ENCODE measurements at regions not wholly inside any gene's neighbourhood (a gene's known extent, or its start where the extent isn't known, plus 50 kb on each side); places are given as distances from the start of the nearest gene placed in this dataset.

DNA sequence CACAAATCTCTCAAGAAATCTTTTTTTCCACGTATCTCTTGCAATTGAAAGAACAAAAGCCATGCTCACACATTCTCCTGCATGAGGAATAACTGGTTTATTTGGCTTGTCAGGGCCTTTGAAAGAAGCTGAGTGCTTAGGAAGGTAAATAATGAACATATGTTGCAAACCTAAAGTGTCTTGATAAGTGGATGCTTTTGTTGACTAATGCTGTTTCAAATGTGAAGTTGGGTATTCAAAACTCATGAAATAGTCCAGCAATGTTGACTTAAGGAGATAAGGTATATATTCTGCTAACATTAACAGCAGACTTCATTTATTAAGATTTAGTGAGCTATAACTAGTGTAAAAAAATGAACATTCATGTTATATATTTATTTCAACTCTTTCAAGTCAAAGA lies 1792.7 kb upstream of the MIR17HG start:
- Histone ChIP-seq H3K36me3 (ENCODE audit: insufficient read depth, low read length, poor library complexity, severe bottlenecking) (no peaks in the 10 kb centered on the region), H3K4me1 (ENCODE audit: insufficient read depth, low read length, poor library complexity, severe bottlenecking) (no peaks in the 10 kb centered on the region), H3K9me3 (ENCODE audit: low read depth, low read length, poor library complexity, severe bottlenecking) (no peaks in the 10 kb centered on the region), H3K27ac (ENCODE audit: low read depth, low read length, poor library complexity, severe bottlenecking) (no peak overlapping the region), H3K27me3 (replicated peaks; ENCODE audit: insufficient read depth, low read depth, low read length, poor library complexity) (no peaks in the 10 kb centered on the region), H3K4me3 (ENCODE audit: low read depth, low read length, poor library complexity, severe bottlenecking) (no peak overlapping the region)
- POLR2A ChIA-PET (ENCODE audit: low non-redundant PET): no interaction called here
- CTCF ChIA-PET: no interaction called here
- DNase-seq (ENCODE audit: low spot score): no peak
- TF ChIP-seq EZH2 (IDR thresholded peaks at IDR 0.05; ENCODE audit: borderline replicate concordance, low read depth, low read length, poor library complexity, severe bottlenecking): no peak
- TF ChIP-seq, protein P1, sequence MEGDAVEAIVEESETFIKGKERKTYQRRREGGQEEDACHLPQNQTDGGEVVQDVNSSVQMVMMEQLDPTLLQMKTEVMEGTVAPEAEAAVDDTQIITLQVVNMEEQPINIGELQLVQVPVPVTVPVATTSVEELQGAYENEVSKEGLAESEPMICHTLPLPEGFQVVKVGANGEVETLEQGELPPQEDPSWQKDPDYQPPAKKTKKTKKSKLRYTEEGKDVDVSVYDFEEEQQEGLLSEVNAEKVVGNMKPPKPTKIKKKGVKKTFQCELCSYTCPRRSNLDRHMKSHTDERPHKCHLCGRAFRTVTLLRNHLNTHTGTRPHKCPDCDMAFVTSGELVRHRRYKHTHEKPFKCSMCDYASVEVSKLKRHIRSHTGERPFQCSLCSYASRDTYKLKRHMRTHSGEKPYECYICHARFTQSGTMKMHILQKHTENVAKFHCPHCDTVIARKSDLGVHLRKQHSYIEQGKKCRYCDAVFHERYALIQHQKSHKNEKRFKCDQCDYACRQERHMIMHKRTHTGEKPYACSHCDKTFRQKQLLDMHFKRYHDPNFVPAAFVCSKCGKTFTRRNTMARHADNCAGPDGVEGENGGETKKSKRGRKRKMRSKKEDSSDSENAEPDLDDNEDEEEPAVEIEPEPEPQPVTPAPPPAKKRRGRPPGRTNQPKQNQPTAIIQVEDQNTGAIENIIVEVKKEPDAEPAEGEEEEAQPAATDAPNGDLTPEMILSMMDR (conservative IDR thresholded peaks at IDR 0.05; ENCODE audit: low read depth, low read length): no peak
- BruUV-seq (replicated peaks): no TSS peak
- intact Hi-C loops (cut with micrococcal nuclease; ENCODE audit: unreplicated experiment): no loop called here

DNA sequence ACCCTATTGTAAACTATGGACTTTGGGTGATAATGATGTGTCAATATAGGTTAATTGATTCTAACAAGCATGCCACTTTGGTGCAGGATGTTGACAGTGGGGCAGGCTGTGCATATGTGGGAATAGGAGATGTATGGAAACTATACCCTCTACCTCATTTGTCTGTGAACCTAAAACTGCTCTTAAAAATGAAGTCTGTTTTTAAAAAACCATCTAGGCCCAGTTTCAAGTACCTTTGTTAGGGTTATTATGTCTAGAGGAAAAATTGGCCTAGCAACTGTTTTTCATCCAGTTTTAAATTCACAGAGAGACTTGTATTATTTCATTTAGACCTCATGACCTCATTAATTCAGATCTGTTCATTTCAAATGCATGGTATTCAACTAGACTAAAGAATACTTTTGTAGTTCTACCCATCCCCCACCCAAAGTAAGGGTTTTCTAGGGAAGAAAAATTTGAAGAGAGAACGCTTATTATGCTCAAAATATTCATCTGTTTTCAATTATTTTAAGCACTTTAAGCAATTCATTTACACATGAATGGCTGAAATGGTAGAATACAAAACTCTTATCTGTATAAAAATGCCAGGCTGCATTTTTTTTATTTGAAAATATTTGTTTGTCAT lies 1781.9 kb upstream of the MIR17HG start:
- Histone ChIP-seq H3K9me3 (ENCODE audit: low read depth, low read length, poor library complexity, severe bottlenecking) (no peaks in the 10 kb centered on the region), H3K4me3 (ENCODE audit: low read depth, low read length, poor library complexity, severe bottlenecking) (no peak overlapping the region), H3K4me1 (ENCODE audit: insufficient read depth, low read length, poor library complexity, severe bottlenecking) (peaks cover 15% of the 10 kb centered on the region), H3K27ac (ENCODE audit: low read depth, low read length, poor library complexity, severe bottlenecking) (no peak overlapping the region), H3K27me3 (replicated peaks; ENCODE audit: insufficient read depth, low read depth, low read length, poor library complexity) (no peaks in the 10 kb centered on the region), H3K36me3 (ENCODE audit: insufficient read depth, low read length, poor library complexity, severe bottlenecking) (no peaks in the 10 kb centered on the region)
- peak; percentile 62 for DNase-seq (ENCODE audit: low spot score)
- ChIA-PET CTCF (no interaction called here), POLR2A (ENCODE audit: low non-redundant PET) (no interaction called here)
- intact Hi-C loops (cut with micrococcal nuclease; ENCODE audit: unreplicated experiment): no loop called here
- no peak for TF ChIP-seq EZH2 (IDR thresholded peaks at IDR 0.05; ENCODE audit: borderline replicate concordance, low read depth, low read length, poor library complexity, severe bottlenecking)
- TF ChIP-seq, protein P1 (conservative IDR thresholded peaks at IDR 0.05; ENCODE audit: low read depth, low read length): no peak
- BruUV-seq (replicated peaks): no TSS peak

DNA sequence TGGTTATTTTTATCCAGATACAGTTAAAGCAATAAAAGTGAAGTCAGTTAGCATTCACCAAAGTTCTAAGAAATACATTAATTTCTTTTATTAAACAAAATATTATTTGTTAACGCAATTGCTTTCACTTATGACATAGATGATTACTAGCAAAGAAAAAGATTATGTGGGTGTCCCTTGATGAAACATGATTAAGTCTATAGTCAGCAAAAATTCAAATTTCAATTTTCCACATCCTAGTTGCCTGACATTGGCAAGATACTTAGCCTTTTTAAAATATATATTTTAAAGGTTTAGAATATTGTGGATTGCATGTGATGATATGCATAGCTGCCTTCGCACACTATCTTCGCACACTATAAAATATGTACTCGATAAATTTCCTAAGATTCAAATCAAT lies 1780.5 kb upstream of the MIR17HG start:
- DNase-seq (ENCODE audit: low spot score): no peak
- Histone ChIP-seq H3K36me3 (ENCODE audit: insufficient read depth, low read length, poor library complexity, severe bottlenecking) (no peaks in the 10 kb centered on the region), H3K27me3 (replicated peaks; ENCODE audit: insufficient read depth, low read depth, low read length, poor library complexity) (no peaks in the 10 kb centered on the region), H3K9me3 (ENCODE audit: low read depth, low read length, poor library complexity, severe bottlenecking) (peaks cover 3% of the 10 kb centered on the region), H3K4me3 (ENCODE audit: low read depth, low read length, poor library complexity, severe bottlenecking) (no peak overlapping the region), H3K4me1 (ENCODE audit: insufficient read depth, low read length, poor library complexity, severe bottlenecking) (peaks cover 15% of the 10 kb centered on the region), H3K27ac (ENCODE audit: low read depth, low read length, poor library complexity, severe bottlenecking) (no peak overlapping the region)
- BruUV-seq (replicated peaks): no TSS peak
- TF ChIP-seq EZH2 (IDR thresholded peaks at IDR 0.05; ENCODE audit: borderline replicate concordance, low read depth, low read length, poor library complexity, severe bottlenecking): no peak
- TF ChIP-seq, protein P1 (conservative IDR thresholded peaks at IDR 0.05; ENCODE audit: low read depth, low read length): no peak
- POLR2A ChIA-PET (ENCODE audit: low non-redundant PET): no interaction called here
- intact Hi-C loops (cut with micrococcal nuclease; ENCODE audit: unreplicated experiment): no loop called here
- CTCF ChIA-PET: no interaction called here

All from A673 (cell line).